T-helper 2 cell treated with Interferon-gamma antibody and Interleukin-4, amounts not matched to agents 5 μg/mL and 100 μg/mL, for 36 hours (primary cell): ENCODE measurements at regions not wholly inside any gene's neighbourhood (a gene's known extent, or its start where the extent isn't known, plus 50 kb on each side); places are given as distances from the start of the nearest gene placed in this dataset.

ENCODE experiments used
- DNase-seq: peaks from one replicate; pipeline ENCODE4 v3.0.0; 2021; ENCODE audit warnings: low spot score
- H3K27ac Mint-ChIP-seq: one replicate; pipeline ENCODE4 v1.8.0; 2021; ENCODE audit warnings: mild to moderate bottlenecking, mixed read lengths
- H3K27me3 Mint-ChIP-seq: one replicate; pipeline ENCODE4 v1.8.0; 2021; ENCODE audit warnings: low read depth, mixed read lengths
- H3K36me3 Mint-ChIP-seq: one replicate; pipeline ENCODE4 v1.8.0; 2021; ENCODE audit warnings: low read depth, mixed read lengths
- H3K4me1 Mint-ChIP-seq: one replicate; pipeline ENCODE4 v1.8.0; 2021; ENCODE audit warnings: low read depth, mixed read lengths
- H3K4me3 Mint-ChIP-seq: one replicate; pipeline ENCODE4 v1.8.0; 2022; ENCODE audit warnings: mild to moderate bottlenecking, moderate library complexity, mixed read lengths
- H3K9me3 Mint-ChIP-seq: one replicate; pipeline ENCODE4 v1.8.0; 2021; ENCODE audit warnings: mixed read lengths

- DNase-seq: no peak
- Mint-ChIP-seq H3K36me3 (no peaks in the 10 kb centered on the region), H3K27me3 (peaks cover 4% of the 10 kb centered on the region), H3K4me3 (no peak overlapping the region), H3K4me1 (no peaks in the 10 kb centered on the region), H3K27ac (no peak overlapping the region), H3K9me3 (no peaks in the 10 kb centered on the region)
These were observed 351.6 kb downstream of the MYCN start for GRCh38 chr2:16291731-16292550.

- no peak for DNase-seq
- Mint-ChIP-seq H3K9me3 (no peaks in the 10 kb centered on the region), H3K4me3 (no peak overlapping the region), H3K27me3 (peaks cover 4% of the 10 kb centered on the region), H3K36me3 (no peaks in the 10 kb centered on the region), H3K4me1 (no peaks in the 10 kb centered on the region), H3K27ac (no peak overlapping the region)
These were observed 350.9 kb downstream of the MYCN start for GRCh38 chr2:16291226-16291625.

- no peak overlapping the region for H3K4me3 Mint-ChIP-seq
- H3K27me3 Mint-ChIP-seq: peaks cover 4% of the 10 kb centered on the region
- H3K9me3 Mint-ChIP-seq: no peaks in the 10 kb centered on the region
- H3K36me3 Mint-ChIP-seq: no peaks in the 10 kb centered on the region
- no peak for DNase-seq
- no peaks in the 10 kb centered on the region for H3K4me1 Mint-ChIP-seq
- H3K27ac Mint-ChIP-seq: no peak overlapping the region
These were observed 350.1 kb downstream of the MYCN start for GRCh38 chr2:16290311-16291020.

- no peak for DNase-seq
- Mint-ChIP-seq H3K4me1 (no peaks in the 10 kb centered on the region), H3K36me3 (no peaks in the 10 kb centered on the region), H3K27ac (no peak overlapping the region), H3K9me3 (no peaks in the 10 kb centered on the region), H3K4me3 (no peak overlapping the region), H3K27me3 (peaks cover 4% of the 10 kb centered on the region)
These were observed 348.2 kb downstream of the MYCN start for GRCh38 chr2:16288371-16289112.

GRCh38 chr2:16287831-16288230, 347.5 kb downstream of the MYCN start:
- H3K27me3 Mint-ChIP-seq: peaks cover 4% of the 10 kb centered on the region
- H3K36me3 Mint-ChIP-seq: no peaks in the 10 kb centered on the region
- no peak overlapping the region for H3K4me3 Mint-ChIP-seq
- no peak overlapping the region for H3K27ac Mint-ChIP-seq
- H3K4me1 Mint-ChIP-seq: no peaks in the 10 kb centered on the region
- DNase-seq: no peak
- no peaks in the 10 kb centered on the region for H3K9me3 Mint-ChIP-seq

- Mint-ChIP-seq H3K9me3 (no peaks in the 10 kb centered on the region), H3K27ac (no peak overlapping the region), H3K4me3 (no peak overlapping the region), H3K4me1 (no peaks in the 10 kb centered on the region), H3K27me3 (peaks cover 4% of the 10 kb centered on the region), H3K36me3 (no peaks in the 10 kb centered on the region)
- DNase-seq: no peak
These were observed 346.9 kb downstream of the MYCN start for GRCh38 chr2:16287281-16287680.

GRCh38 chr2:16285813-16286510, 345.6 kb downstream of the MYCN start:
- no peak overlapping the region for H3K4me3 Mint-ChIP-seq
- H3K27ac Mint-ChIP-seq: no peak overlapping the region
- no peaks in the 10 kb centered on the region for H3K36me3 Mint-ChIP-seq
- no peaks in the 10 kb centered on the region for H3K9me3 Mint-ChIP-seq
- H3K4me1 Mint-ChIP-seq: no peaks in the 10 kb centered on the region
- H3K27me3 Mint-ChIP-seq: peaks cover 4% of the 10 kb centered on the region
- DNase-seq: no peak

GRCh38 chr2:16284941-16285625, 344.7 kb downstream of the MYCN start:
- peaks cover 4% of the 10 kb centered on the region for H3K27me3 Mint-ChIP-seq
- no peak overlapping the region for H3K27ac Mint-ChIP-seq
- no peaks in the 10 kb centered on the region for H3K4me1 Mint-ChIP-seq

GRCh38 chr2:16283071-16283850, 342.9 kb downstream of the MYCN start:
- DNase-seq: no peak
- no peak overlapping the region for H3K27ac Mint-ChIP-seq
- no peak overlapping the region for H3K4me3 Mint-ChIP-seq
- H3K27me3 Mint-ChIP-seq: no peaks in the 10 kb centered on the region
- no peaks in the 10 kb centered on the region for H3K36me3 Mint-ChIP-seq
- H3K9me3 Mint-ChIP-seq: no peaks in the 10 kb centered on the region
- no peaks in the 10 kb centered on the region for H3K4me1 Mint-ChIP-seq

More at GRCh38 chr2:16284941-16285625, 344.7 kb downstream of the MYCN start:
- Mint-ChIP-seq H3K36me3 (no peaks in the 10 kb centered on the region), H3K4me3 (no peak overlapping the region), H3K9me3 (no peaks in the 10 kb centered on the region)
- DNase-seq: no peak

GRCh38 chr2:16282511-16282910, 342.2 kb downstream of the MYCN start:
- Mint-ChIP-seq H3K27ac (no peak overlapping the region), H3K36me3 (no peaks in the 10 kb centered on the region), H3K9me3 (no peaks in the 10 kb centered on the region), H3K27me3 (no peaks in the 10 kb centered on the region), H3K4me1 (no peaks in the 10 kb centered on the region), H3K4me3 (no peak overlapping the region)
- DNase-seq: no peak

- Mint-ChIP-seq H3K27ac (no peak overlapping the region), H3K4me3 (no peak overlapping the region), H3K4me1 (no peaks in the 10 kb centered on the region), H3K36me3 (no peaks in the 10 kb centered on the region), H3K27me3 (no peaks in the 10 kb centered on the region), H3K9me3 (no peaks in the 10 kb centered on the region)
- DNase-seq: no peak
These were observed 341.3 kb downstream of the MYCN start for GRCh38 chr2:16281451-16282335.

- no peak overlapping the region for H3K4me3 Mint-ChIP-seq
- H3K27ac Mint-ChIP-seq: no peak overlapping the region
- DNase-seq: no peak
- H3K9me3 Mint-ChIP-seq: no peaks in the 10 kb centered on the region
- H3K4me1 Mint-ChIP-seq: no peaks in the 10 kb centered on the region
- no peaks in the 10 kb centered on the region for H3K27me3 Mint-ChIP-seq
- H3K36me3 Mint-ChIP-seq: no peaks in the 10 kb centered on the region
These were observed 339.7 kb downstream of the MYCN start for GRCh38 chr2:16280081-16280480.
